Tibial artery (tissue), 4 donors: ENCODE measurements at regions not wholly inside any gene's neighbourhood (a gene's known extent, or its start where the extent isn't known, plus 50 kb on each side); places are given as distances from the start of the nearest gene placed in this dataset.

ENCODE experiments used
- DNase-seq, 2 donors: peaks; one replicate each; pipeline ENCODE4 v3.0.0-alpha.2; 2019
- H3K27ac ChIP-seq, 2 donors: fragments of 200-600 bp; sonication (generic) in 1 of 2; 1 replicate in 1 of 2; 2 replicates in 1 of 2; pipeline ENCODE4 v1.5.1; 2018 to 2019; ENCODE audit warnings: mild to moderate bottlenecking in 1 of 2
- H3K27me3 ChIP-seq, 2 donors: fragments of 200-600 bp; sonication (generic) in 1 of 2; one replicate each; pipeline versions ENCODE4 v1.5.1 to v1.6.0; 2016 to 2019
- H3K36me3 ChIP-seq, 3 donors: fragments of 200-600 bp; sonication (generic) in 2 of 3; one replicate each; pipeline ENCODE4 v1.5.1; 2016 to 2019; ENCODE audit warnings: mild to moderate bottlenecking in 2 of 3
- H3K4me1 ChIP-seq, 4 donors: fragments of 200-600 bp; sonication (generic) in 2 of 4; 1 replicate in 3 of 4; 2 replicates in 1 of 4; pipeline ENCODE4 v1.5.1; 2016 to 2019
- H3K4me3 ChIP-seq, 2 donors: fragments of 200-600 bp; sonication (generic) in 1 of 2; 1 replicate in 1 of 2; 2 replicates in 1 of 2; pipeline ENCODE4 v1.5.1; 2018 to 2019; ENCODE audit warnings: mild to moderate bottlenecking in 2 of 2
- H3K9me3 ChIP-seq, 3 donors: fragments of 200-600 bp; sonication (generic) in 1 of 3; one replicate each; pipeline ENCODE4 v1.5.1; 2016 to 2019
- CTCF ChIP-seq, 2 experiments: fragments of 200-600 bp in 1 of 2; fragments of 450-650 bp in 1 of 2; IDR thresholded peaks; one replicate each; pipeline ENCODE4 v1.5.1; 2017 to 2019; ENCODE audit warnings: antibody characterized with exemption in 2 of 2, mild to moderate bottlenecking in 1 of 2, moderate library complexity in 1 of 2
- intact Hi-C: fragments of 100-400 bp; cut with DNase I; formaldehyde crosslinking; loops from one replicate; pipeline ENCODE4 v1.15.0; 2023; ENCODE audit warnings: low total_unique reads

- DNase-seq = no peak
- intact Hi-C loops = loop anchor here (10.0 kb wide), 1 partner anchor 538 kb away; no protein-coding TSS in a partner anchor
- Histone ChIP-seq H3K27ac (no peak overlapping the region), H3K4me3 (no peak overlapping the region), H3K4me1 (peaks cover 0 to 9% (median 5%) of the 10 kb centered on the region in 4 donors), H3K9me3 (no peaks in the 10 kb centered on the region), H3K36me3 (no peaks in the 10 kb centered on the region), H3K27me3 (no peaks in the 10 kb centered on the region)
- no peak for TF ChIP-seq CTCF (IDR thresholded peaks at IDR 0.05)
Measured at GRCh38 chr2:217242947-217243346, 383.1 kb upstream of the TNP1 start.

- intact Hi-C loops = no loop called here
- H3K4me3 ChIP-seq = no peak overlapping the region
Measured at GRCh38 chr2:217231724-217232123, 371.9 kb upstream of the TNP1 start.

GRCh38 chr2:217231212-217231611 is 371.3 kb upstream of the TNP1 start:
- TF ChIP-seq CTCF (IDR thresholded peaks at IDR 0.05) = no peak
- intact Hi-C loops = no loop called here
- Histone ChIP-seq H3K4me1 (peaks cover 0 to 20% (median 2%) of the 10 kb centered on the region in 4 donors), H3K27me3 (no peaks in the 10 kb centered on the region), H3K27ac (peak overlapping the region in 1 of 2 donors; percentile 45), H3K4me3 (no peak overlapping the region), H3K36me3 (no peaks in the 10 kb centered on the region), H3K9me3 (no peaks in the 10 kb centered on the region)
- no peak for DNase-seq

More at GRCh38 chr2:217231724-217232123, 371.9 kb upstream of the TNP1 start:
- no peaks in the 10 kb centered on the region for H3K27me3 ChIP-seq
- peak overlapping the region in 1 of 2 donors; percentile 45 for H3K27ac ChIP-seq
- no peaks in the 10 kb centered on the region for H3K36me3 ChIP-seq
- no peaks in the 10 kb centered on the region for H3K9me3 ChIP-seq
- no peak for TF ChIP-seq CTCF (IDR thresholded peaks at IDR 0.05)
- no peak for DNase-seq
- peaks cover 0 to 20% (median 2%) of the 10 kb centered on the region in 4 donors for H3K4me1 ChIP-seq

GRCh38 chr2:217228732-217229131 is 368.9 kb upstream of the TNP1 start:
- no peak overlapping the region for H3K27ac ChIP-seq
- no peak overlapping the region for H3K4me3 ChIP-seq
- H3K36me3 ChIP-seq = no peaks in the 10 kb centered on the region
- TF ChIP-seq CTCF (IDR thresholded peaks at IDR 0.05) = no peak
- DNase-seq = no peak
- peaks cover 0 to 29% (median 5%) of the 10 kb centered on the region in 4 donors for H3K4me1 ChIP-seq
- no peaks in the 10 kb centered on the region for H3K27me3 ChIP-seq
- intact Hi-C loops = no loop called here
- no peaks in the 10 kb centered on the region for H3K9me3 ChIP-seq

GRCh38 chr2:217227794-217228193 is 367.9 kb upstream of the TNP1 start:
- no peak for TF ChIP-seq CTCF (IDR thresholded peaks at IDR 0.05)
- intact Hi-C loops = no loop called here
- Histone ChIP-seq H3K4me3 (no peak overlapping the region), H3K27ac (no peak overlapping the region), H3K9me3 (no peaks in the 10 kb centered on the region), H3K36me3 (no peaks in the 10 kb centered on the region), H3K4me1 (peaks cover 0 to 39% (median 10%) of the 10 kb centered on the region in 4 donors), H3K27me3 (no peaks in the 10 kb centered on the region)
- DNase-seq = no peak

GRCh38 chr2:217225596-217225995 is 365.7 kb upstream of the TNP1 start:
- Histone ChIP-seq H3K36me3 (no peaks in the 10 kb centered on the region), H3K4me3 (no peak overlapping the region), H3K4me1 (peaks cover 0 to 46% (median 12%) of the 10 kb centered on the region in 4 donors), H3K27me3 (no peaks in the 10 kb centered on the region), H3K27ac (no peak overlapping the region), H3K9me3 (no peaks in the 10 kb centered on the region)
- no peak for TF ChIP-seq CTCF (IDR thresholded peaks at IDR 0.05)
- DNase-seq = no peak
- intact Hi-C loops = no loop called here
